H9 (cell line): ENCODE measurements at regions not wholly inside any gene's neighbourhood (a gene's known extent, or its start where the extent isn't known, plus 50 kb on each side); places are given as distances from the start of the nearest gene placed in this dataset.

ENCODE experiments used
- DNase-seq: peaks from one replicate; pipeline ENCODE4 v3.0.0-alpha.2; 2017
- H2AFZ ChIP-seq: one replicate; pipeline ENCODE4 v1.6.1; 2013; ENCODE audit warnings: mild to moderate bottlenecking, low read length, control low read depth, moderate library complexity
- H2AK5ac ChIP-seq: 2 replicates; pipeline ENCODE4 v1.6.1; 2013; ENCODE audit warnings: low read length, control low read depth, mixed read lengths; ENCODE audit not compliant: insufficient read length
- H2BK120ac ChIP-seq: one replicate; pipeline ENCODE4 v1.6.1; 2013; ENCODE audit warnings: low read depth, mild to moderate bottlenecking, low read length, control low read depth, inconsistent platforms; ENCODE audit not compliant: poor library complexity, severe bottlenecking
- H2BK12ac ChIP-seq: 2 replicates; pipeline ENCODE4 v1.6.1; 2013; ENCODE audit warnings: low read length, control low read depth, mixed read lengths, low read depth; ENCODE audit not compliant: insufficient read length
- H2BK15ac ChIP-seq: 2 replicates; pipeline ENCODE4 v1.6.1; 2013; ENCODE audit warnings: low read depth, low read length, control low read depth
- H2BK20ac ChIP-seq: one replicate; pipeline ENCODE4 v1.6.1; 2013; ENCODE audit warnings: low read depth, mild to moderate bottlenecking, low read length, control low read depth, inconsistent platforms; ENCODE audit not compliant: poor library complexity, severe bottlenecking
- H2BK5ac ChIP-seq: 2 replicates; pipeline ENCODE4 v1.6.1; 2013; ENCODE audit warnings: low read length, control low read depth, mixed read lengths; ENCODE audit not compliant: insufficient read length
- H3K14ac ChIP-seq: 2 replicates; pipeline ENCODE4 v1.6.1; 2013; ENCODE audit warnings: low read length, control low read depth; ENCODE audit not compliant: insufficient read depth
- H3K18ac ChIP-seq: 2 replicates; pipeline ENCODE4 v1.6.1; 2013; ENCODE audit warnings: low read depth, mild to moderate bottlenecking, mixed read lengths, low read length, control low read depth; ENCODE audit not compliant: insufficient read length
- H3K23ac ChIP-seq: 2 replicates; pipeline ENCODE4 v1.6.1; 2013; ENCODE audit warnings: low read length, control low read depth, mixed read lengths, low read depth; ENCODE audit not compliant: insufficient read length
- H3K23me2 ChIP-seq: 2 replicates; pipeline ENCODE4 v1.6.1; 2013; ENCODE audit warnings: low read depth, mild to moderate bottlenecking, mixed read lengths, low read length, control low read depth; ENCODE audit not compliant: insufficient read length, poor library complexity, severe bottlenecking
- H3K27ac ChIP-seq: 2 replicates; pipeline ENCODE4 v1.5.1; 2013; ENCODE audit warnings: low read length, control low read depth, mixed read lengths, low read depth; ENCODE audit not compliant: insufficient read length
- H3K27me3 ChIP-seq: 2 replicates; pipeline ENCODE4 v1.6.1; 2013; ENCODE audit warnings: low read length, control low read depth, inconsistent platforms; ENCODE audit not compliant: insufficient read depth
- H3K4ac ChIP-seq: 2 replicates; pipeline ENCODE4 v1.6.1; 2013; ENCODE audit warnings: low read depth, mild to moderate bottlenecking, control low read depth, inconsistent platforms, low read length, moderate library complexity
- H3K4me1 ChIP-seq: 2 replicates; pipeline ENCODE4 v1.6.1; 2013; ENCODE audit warnings: low read length, control low read depth, inconsistent platforms; ENCODE audit not compliant: insufficient read depth
- H3K4me2 ChIP-seq: 2 replicates; pipeline ENCODE4 v1.6.1; 2013; ENCODE audit warnings: low read length, control low read depth, mixed read lengths; ENCODE audit not compliant: insufficient read length, insufficient read depth
- H3K56ac ChIP-seq: 2 replicates; pipeline ENCODE4 v1.6.1; 2013; ENCODE audit warnings: low read depth, mild to moderate bottlenecking, mixed read lengths, low read length, control low read depth; ENCODE audit not compliant: insufficient read length
- H3K79me1 ChIP-seq: 2 replicates; pipeline ENCODE4 v1.6.1; 2013; ENCODE audit warnings: low read depth, mild to moderate bottlenecking, moderate library complexity, low read length, control low read depth, inconsistent platforms; ENCODE audit not compliant: insufficient read depth, poor library complexity, severe bottlenecking
- H3K79me2 ChIP-seq: 2 replicates; pipeline ENCODE4 v1.6.1; 2013; ENCODE audit warnings: low read length, control low read depth, inconsistent platforms; ENCODE audit not compliant: insufficient read depth
- H3K9ac ChIP-seq: 2 replicates; pipeline ENCODE4 v1.6.1; 2013; ENCODE audit warnings: low read length, control low read depth, mixed read lengths; ENCODE audit not compliant: insufficient read length; ENCODE audit errors: extremely low read depth
- H3K9me3 ChIP-seq: one replicate; pipeline ENCODE4 v1.6.1; 2013; ENCODE audit warnings: low read depth, low read length, inconsistent platforms; ENCODE audit not compliant: control insufficient read depth
- H3T11ph ChIP-seq: one replicate; pipeline ENCODE4 v1.6.1; 2013; ENCODE audit warnings: mild to moderate bottlenecking, low read length, control low read depth, inconsistent platforms
- H4K20me1 ChIP-seq: one replicate; pipeline ENCODE4 v1.6.1; 2013; ENCODE audit not compliant: control insufficient read depth, insufficient read length, insufficient read depth
- H4K5ac ChIP-seq: 2 replicates; pipeline ENCODE4 v1.6.1; 2013; ENCODE audit warnings: low read depth, mild to moderate bottlenecking, mixed read lengths, low read length, control low read depth; ENCODE audit not compliant: insufficient read length
- H4K8ac ChIP-seq: replicated peaks from 2 replicates; pipeline ENCODE4 v1.6.1; 2013; ENCODE audit warnings: low read length, control low read depth, mixed read lengths, low read depth; ENCODE audit not compliant: insufficient read length
- H4K91ac ChIP-seq: 2 replicates; pipeline ENCODE4 v1.6.1; 2013; ENCODE audit warnings: low read depth, mild to moderate bottlenecking, moderate library complexity, mixed read lengths, low read length, control low read depth; ENCODE audit not compliant: insufficient read length
- H3K27ac Mint-ChIP-seq, 3 experiments: 2 replicates in 2 of 3; 3 replicates in 1 of 3; pipeline ENCODE4 v1.8.0; 2020 to 2021; ENCODE audit warnings: mixed read lengths in 3 of 3, mild to moderate bottlenecking in 1 of 3, moderate library complexity in 1 of 3
- H3K27me3 Mint-ChIP-seq: 2 replicates; pipeline ENCODE4 v1.8.0; 2021; ENCODE audit warnings: low read depth, mild to moderate bottlenecking, moderate library complexity, mixed read lengths
- H3K36me3 Mint-ChIP-seq, 3 experiments: 2 replicates in 2 of 3; 3 replicates in 1 of 3; pipeline ENCODE4 v1.8.0; 2020 to 2021; ENCODE audit warnings: low read depth in 3 of 3, mixed read lengths in 3 of 3; ENCODE audit not compliant: insufficient read depth in 1 of 3
- H3K4me1 Mint-ChIP-seq, 2 experiments: 2 replicates each; pipeline ENCODE4 v1.8.0; 2020; ENCODE audit warnings: mixed read lengths in 2 of 2
- H3K4me3 Mint-ChIP-seq, 2 experiments: 2 replicates in 1 of 2; 3 replicates in 1 of 2; pipeline ENCODE4 v1.8.0; 2020 to 2021; ENCODE audit warnings: mild to moderate bottlenecking in 2 of 2, mixed read lengths in 2 of 2, moderate library complexity in 1 of 2
- H3K9me3 Mint-ChIP-seq, 2 experiments: 2 replicates in 1 of 2; 3 replicates in 1 of 2; pipeline ENCODE4 v1.8.0; 2020; ENCODE audit warnings: mild to moderate bottlenecking in 2 of 2, mixed read lengths in 2 of 2, moderate library complexity in 1 of 2
- CTCF ChIP-seq: fragments of 200-600 bp; sonication (generic); conservative IDR thresholded peaks from 3 replicates; pipeline ENCODE4 v1.8.0; 2021; ENCODE audit warnings: antibody characterized with exemption, mild to moderate bottlenecking
- WGBS: extraction: QIAGEN DNeasy Blood & Tissue Kit; methylation state at CpG from one replicate; pipeline ENCODE4 v1.1.7; 2013; ENCODE audit warnings: missing lambda C conversion rate, low lambda C conversion rate, mixed read lengths; ENCODE audit not compliant: insufficient read length; ENCODE audit errors: extremely low coverage; 5-methylcytosine and 5-hydroxymethylcytosine counted together

- Histone ChIP-seq H4K5ac (no peak overlapping the region), H4K8ac (no peak overlapping the region), H3K23me2 (no peaks in the 10 kb centered on the region), H3K14ac (no peak overlapping the region), H2BK5ac (no peak overlapping the region), H3K9me3 (no peaks in the 10 kb centered on the region), H2BK20ac (no peak overlapping the region), H3K9ac (no peak overlapping the region), H2AFZ (no peak overlapping the region), H2BK12ac (no peak overlapping the region), H4K91ac (no peak overlapping the region), H2BK120ac (no peak overlapping the region), H3K27ac (no peak overlapping the region), H3K4me1 (peaks cover 4% of the 10 kb centered on the region; the same call in 1 of the 2 replicates), H3K4ac (no peak overlapping the region), H3K23ac (no peak overlapping the region), H3K79me1 (no peaks in the 10 kb centered on the region), H2AK5ac (no peak overlapping the region), H4K20me1 (no peaks in the 10 kb centered on the region), H3K79me2 (no peaks in the 10 kb centered on the region), H3K56ac (no peak overlapping the region), H3K4me2 (no peak overlapping the region), H3K27me3 (no peaks in the 10 kb centered on the region), H2BK15ac (no peak overlapping the region), H3K18ac (no peak overlapping the region), H3T11ph (no peak overlapping the region)
- Mint-ChIP-seq H3K4me1 (peaks cover 30 to 38% of the 10 kb centered on the region in 2 experiments), H3K27me3 (no peaks in the 10 kb centered on the region), H3K4me3 (no peak overlapping the region), H3K27ac (no peak overlapping the region), H3K9me3 (no peaks in the 10 kb centered on the region; a peak in 1 of 5 replicates), H3K36me3 (no peaks in the 10 kb centered on the region)
- no peak for DNase-seq
- TF ChIP-seq CTCF: no peak
- WGBS: no CpG with 5 or more reads among the region's 2 CpGs
These were observed 72.2 kb upstream of the OSBPL8 start for GRCh38 chr12:76631741-76632140.
